SK-N-SH (cell line): ENCODE measurements at regions not wholly inside any gene's neighbourhood (a gene's known extent, or its start where the extent isn't known, plus 50 kb on each side); places are given as distances from the start of the nearest gene placed in this dataset.

Experiments
- CTCF ChIA-PET: fragments of 300-600, 350-600 bp; formaldehyde crosslinking; extraction: SDS; loops from one replicate; lab custom pipeline; 2021; lab: Yijun Ruan, JAX
- POLR2A ChIA-PET: fragments of 350-600 bp; sonication (Branson Sonifier 250); formaldehyde crosslinking; extraction: SDS; loops from one replicate; lab custom pipeline; 2020; ENCODE audit warnings: antibody characterized with exemption, inconsistent platforms; lab: Yijun Ruan, JAX
- DNase-seq: peaks from one replicate; pipeline ENCODE4 v3.0.0; 2012
- H2AFZ ChIP-seq: fragments of 200-600 bp; sonication (generic); 2 replicates; pipeline ENCODE4 v1.8.1; 2016; ENCODE audit warnings: antibody characterized with exemption, mild to moderate bottlenecking, low read depth
- H3F3A ChIP-seq: fragments of 200-600 bp; sonication (generic); replicated peaks from 2 replicates; pipeline ENCODE3; 2016; ENCODE audit warnings: antibody characterized with exemption, mild to moderate bottlenecking; ENCODE audit not compliant: insufficient read depth
- H3K27ac ChIP-seq, 2 experiments: fragments of 200-500 bp in 1 of 2; fragments of 200-600 bp in 1 of 2; sonication (Bioruptor generic) in 1 of 2; sonication (generic), shearing (Covaris generic) in 1 of 2; 2 replicates each; pipeline versions ENCODE4 v1.5.1 to v1.6.1; 2014 to 2016; ENCODE audit warnings: low read depth in 2 of 2, inconsistent platforms in 1 of 2, low read length in 1 of 2, mild to moderate bottlenecking in 1 of 2, mixed read lengths in 1 of 2
- H3K27me3 ChIP-seq: fragments of 200-600 bp; sonication (generic), shearing (Covaris generic); 2 replicates; pipeline ENCODE4 v1.6.1; 2016; ENCODE audit warnings: mixed run types; ENCODE audit not compliant: insufficient read depth
- H3K36me3 ChIP-seq, 2 experiments: fragments of 200-500 bp in 1 of 2; fragments of 200-600 bp in 1 of 2; sonication (Bioruptor generic) in 1 of 2; sonication (generic) in 1 of 2; replicated peaks in 1 of 2; 2 replicates each; pipeline versions ENCODE3 to v1.5.1; 2014 to 2016; ENCODE audit warnings: low read length in 1 of 2, mild to moderate bottlenecking in 1 of 2; ENCODE audit not compliant: insufficient read depth in 2 of 2, control insufficient read depth in 1 of 2
- H3K4me1 ChIP-seq, 2 experiments: fragments of 200-500 bp in 1 of 2; fragments of 200-600 bp in 1 of 2; sonication (Bioruptor generic) in 1 of 2; sonication (generic), shearing (Covaris generic) in 1 of 2; 2 replicates each; pipeline versions ENCODE4 v1.5.1 to v1.6.1; 2014 to 2016; ENCODE audit warnings: low read depth in 1 of 2, low read length in 1 of 2, mixed run types in 1 of 2; ENCODE audit not compliant: insufficient read depth in 2 of 2, control insufficient read depth in 1 of 2
- H3K4me2 ChIP-seq: fragments of 200-600 bp; sonication (generic), shearing (Covaris generic); 2 replicates; pipeline ENCODE4 v1.6.1; 2017; ENCODE audit warnings: mixed run types
- H3K4me3 ChIP-seq, 2 experiments: fragments of 200-500 bp in 1 of 2; fragments of 200-600 bp in 1 of 2; sonication (Bioruptor generic) in 1 of 2; sonication (generic), shearing (Covaris generic) in 1 of 2; 2 replicates each; pipeline versions ENCODE4 v1.5.1 to v1.8.1; 2014 to 2016; ENCODE audit warnings: low read depth in 2 of 2, inconsistent platforms in 1 of 2, low read length in 1 of 2, mild to moderate bottlenecking in 1 of 2, mixed read lengths in 1 of 2, moderate library complexity in 1 of 2
- H3K79me2 ChIP-seq: fragments of 200-600 bp; sonication (generic); 2 replicates; pipeline ENCODE4 v1.8.1; 2017; ENCODE audit warnings: mild to moderate bottlenecking; ENCODE audit not compliant: insufficient read depth
- H3K9ac ChIP-seq: fragments of 200-600 bp; sonication (generic); 2 replicates; pipeline ENCODE4 v1.6.1; 2017; ENCODE audit warnings: mixed run types
- H3K9me2 ChIP-seq: fragments of 200-600 bp; sonication (generic); 2 replicates; pipeline ENCODE4 v1.6.1; 2017; ENCODE audit warnings: mixed run types
- H3K9me3 ChIP-seq: fragments of 200-600 bp; sonication (generic); 2 replicates; pipeline ENCODE4 v1.6.1; 2017; ENCODE audit warnings: mixed run types, mild to moderate bottlenecking, moderate library complexity
- H4K20me1 ChIP-seq: fragments of 200-600 bp; sonication (generic); 2 replicates; pipeline ENCODE4 v1.6.1; 2017; ENCODE audit warnings: mild to moderate bottlenecking, mixed run types; ENCODE audit not compliant: insufficient read depth
- CHD2 ChIP-seq: fragments of 150-350 bp; IDR thresholded peaks from 2 replicates; pipeline ENCODE4 v1.6.1; 2018; ENCODE audit warnings: low read length; ENCODE audit not compliant: partially characterized antibody
- EP300 ChIP-seq, 2 experiments: IDR thresholded peaks; 2 replicates each; pipeline versions ENCODE4 v1.4.0 to v1.6.1; 2012; ENCODE audit warnings: borderline replicate concordance in 1 of 2, low read depth in 1 of 2, low read length in 1 of 2
- EZH2phosphoT487 ChIP-seq: fragments of 200-600 bp; sonication (generic); IDR thresholded peaks from 2 replicates; pipeline ENCODE4 v1.6.1; 2017; ENCODE audit warnings: low read depth, mixed run types, mild to moderate bottlenecking, antibody characterized with exemption, moderate library complexity, borderline replicate concordance
- JUND ChIP-seq: IDR thresholded peaks from 2 replicates; pipeline ENCODE4 v1.4.0; 2012
- MEF2A ChIP-seq: IDR thresholded peaks from 2 replicates; pipeline ENCODE4 v1.4.0; 2012; ENCODE audit warnings: low read depth, borderline replicate concordance
- MXI1 ChIP-seq: IDR thresholded peaks from 2 replicates; pipeline ENCODE4 v1.6.1; 2012; ENCODE audit warnings: mild to moderate bottlenecking, low read depth, low read length, improper control_type of control experiment
- NFIC ChIP-seq: IDR thresholded peaks from 2 replicates; pipeline ENCODE4 v1.4.0; 2012; ENCODE audit warnings: borderline replicate concordance
- NRF1 ChIP-seq: IDR thresholded peaks from 2 replicates; pipeline ENCODE4 v1.6.1; 2012; ENCODE audit warnings: low read depth, mild to moderate bottlenecking, low read length
- POLR2AphosphoS5 ChIP-seq: IDR thresholded peaks from 2 replicates; pipeline ENCODE4 v1.6.1; 2012; ENCODE audit warnings: low read depth, low read length
- RCOR1 ChIP-seq: fragments of 150-350 bp; IDR thresholded peaks from 2 replicates; pipeline ENCODE4 v1.6.1; 2017; ENCODE audit warnings: antibody characterized with exemption, low read length
- SIN3A ChIP-seq: IDR thresholded peaks from 2 replicates; pipeline ENCODE4 v1.6.1; 2012; ENCODE audit warnings: low read depth, mild to moderate bottlenecking, low read length, moderate library complexity, borderline replicate concordance
- TAF1 ChIP-seq: IDR thresholded peaks from 2 replicates; pipeline ENCODE4 v1.6.1; 2012; ENCODE audit warnings: low read depth, mild to moderate bottlenecking, low read length, moderate library complexity, borderline replicate concordance
- TEAD4 ChIP-seq: IDR thresholded peaks from 2 replicates; pipeline ENCODE4 v1.4.0; 2012; ENCODE audit warnings: mild to moderate bottlenecking, borderline replicate concordance; ENCODE audit not compliant: insufficient read depth
- YY1 ChIP-seq: IDR thresholded peaks from 2 replicates; pipeline ENCODE4 v1.4.0; 2012; ENCODE audit warnings: low read depth, mild to moderate bottlenecking
- TF ChIP-seq, protein P1 (sequence below): IDR thresholded peaks from 2 replicates; pipeline ENCODE4; 2012
- TF ChIP-seq, protein P2 (sequence below): IDR thresholded peaks from 2 replicates; pipeline ENCODE4 v1.4.0; 2012; ENCODE audit warnings: low read depth
- TF ChIP-seq, protein P3 (sequence below): IDR thresholded peaks from 2 replicates; pipeline ENCODE4 v1.4.0; 2012; ENCODE audit warnings: low read depth, borderline replicate concordance

DNA sequence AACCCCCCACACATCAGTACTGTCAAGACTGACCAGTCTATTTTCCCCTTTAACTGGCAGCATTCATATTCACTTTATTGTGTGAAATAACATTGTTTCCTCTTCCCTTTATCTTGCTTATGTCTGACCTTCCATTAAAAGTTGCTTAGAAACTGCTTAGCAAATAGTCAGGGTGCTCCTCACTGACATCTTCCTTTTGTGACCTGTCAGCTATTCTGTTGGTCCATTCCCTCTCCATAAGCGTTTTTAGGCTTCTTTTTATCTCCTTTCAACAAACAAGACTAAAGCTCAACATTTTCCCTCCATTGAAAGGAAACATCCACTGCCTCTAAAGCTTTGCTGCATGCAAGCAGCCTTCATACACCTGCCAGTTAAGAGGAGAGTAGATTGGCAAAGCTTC is 147.7 kb upstream of the VGLL2 start (continued):
- TF ChIP-seq, protein P1, sequence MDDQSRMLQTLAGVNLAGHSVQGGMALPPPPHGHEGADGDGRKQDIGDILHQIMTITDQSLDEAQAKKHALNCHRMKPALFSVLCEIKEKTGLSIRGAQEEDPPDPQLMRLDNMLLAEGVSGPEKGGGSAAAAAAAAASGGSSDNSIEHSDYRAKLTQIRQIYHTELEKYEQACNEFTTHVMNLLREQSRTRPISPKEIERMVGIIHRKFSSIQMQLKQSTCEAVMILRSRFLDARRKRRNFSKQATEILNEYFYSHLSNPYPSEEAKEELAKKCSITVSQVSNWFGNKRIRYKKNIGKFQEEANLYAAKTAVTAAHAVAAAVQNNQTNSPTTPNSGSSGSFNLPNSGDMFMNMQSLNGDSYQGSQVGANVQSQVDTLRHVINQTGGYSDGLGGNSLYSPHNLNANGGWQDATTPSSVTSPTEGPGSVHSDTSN, result no peak
- TF ChIP-seq NFIC (no peak), SIN3A (no peak), NRF1 (no peak), CHD2 (no peak)
- TF ChIP-seq, protein P2, sequence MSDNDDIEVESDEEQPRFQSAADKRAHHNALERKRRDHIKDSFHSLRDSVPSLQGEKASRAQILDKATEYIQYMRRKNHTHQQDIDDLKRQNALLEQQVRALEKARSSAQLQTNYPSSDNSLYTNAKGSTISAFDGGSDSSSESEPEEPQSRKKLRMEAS, result no peak

DNA sequence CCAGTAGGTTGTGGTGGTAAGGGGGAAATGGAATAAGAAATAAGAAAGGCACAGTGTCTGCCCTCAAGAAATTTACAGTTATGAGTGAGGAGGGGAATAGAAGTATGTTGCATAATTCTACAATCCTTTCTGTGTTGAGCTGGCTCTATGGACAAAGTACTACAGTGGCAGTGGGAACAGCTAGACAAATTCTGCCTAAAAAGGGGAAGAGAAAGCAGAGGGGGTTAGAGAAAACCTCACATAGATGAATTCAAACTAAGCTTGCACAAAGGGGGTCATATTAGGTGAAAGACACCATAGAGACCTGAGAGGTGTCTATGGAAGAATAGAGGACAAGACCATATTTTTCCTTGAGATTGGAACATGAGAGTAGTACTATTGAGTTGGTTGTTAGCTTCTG is 146.9 kb upstream of the VGLL2 start:
- no peak for DNase-seq
- Histone ChIP-seq H3K4me3 (no peak overlapping the region), H3K36me3 (no peaks in the 10 kb centered on the region), H3F3A (no peaks in the 10 kb centered on the region), H3K4me2 (no peak overlapping the region), H3K9me2 (no peaks in the 10 kb centered on the region), H3K79me2 (no peaks in the 10 kb centered on the region), H3K4me1 (no peaks in the 10 kb centered on the region), H2AFZ (no peak overlapping the region), H3K9ac (no peak overlapping the region), H4K20me1 (no peaks in the 10 kb centered on the region), H3K27ac (no peak overlapping the region), H3K9me3 (no peaks in the 10 kb centered on the region), H3K27me3 (no peaks in the 10 kb centered on the region)
- TF ChIP-seq JUND, result no peak
- TF ChIP-seq TEAD4, result no peak
- TF ChIP-seq EZH2phosphoT487, result no peak
- TF ChIP-seq MEF2A, result no peak
- TF ChIP-seq SIN3A, result no peak
- no peak for TF ChIP-seq TAF1
- TF ChIP-seq, protein P2, result no peak
- TF ChIP-seq POLR2AphosphoS5, result no peak
- no peak for TF ChIP-seq EP300 (IDR thresholded peaks at IDR 0.05; ENCODE audit: borderline replicate concordance in 1 of 2, low read depth in 1 of 2, low read length in 1 of 2)
- TF ChIP-seq MXI1, result no peak
- no peak for TF ChIP-seq RCOR1
- TF ChIP-seq, protein P3, sequence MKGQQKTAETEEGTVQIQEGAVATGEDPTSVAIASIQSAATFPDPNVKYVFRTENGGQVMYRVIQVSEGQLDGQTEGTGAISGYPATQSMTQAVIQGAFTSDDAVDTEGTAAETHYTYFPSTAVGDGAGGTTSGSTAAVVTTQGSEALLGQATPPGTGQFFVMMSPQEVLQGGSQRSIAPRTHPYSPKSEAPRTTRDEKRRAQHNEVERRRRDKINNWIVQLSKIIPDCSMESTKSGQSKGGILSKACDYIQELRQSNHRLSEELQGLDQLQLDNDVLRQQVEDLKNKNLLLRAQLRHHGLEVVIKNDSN, result no peak
- TF ChIP-seq YY1, result no peak
- ChIA-PET POLR2A (no interaction called here), CTCF (no interaction called here)
